ENCODE measurements at regions not wholly inside any gene's neighbourhood (a gene's known extent, or its start where the extent isn't known, plus 50 kb on each side); places are given as distances from the start of the nearest gene placed in this dataset.

DNA sequence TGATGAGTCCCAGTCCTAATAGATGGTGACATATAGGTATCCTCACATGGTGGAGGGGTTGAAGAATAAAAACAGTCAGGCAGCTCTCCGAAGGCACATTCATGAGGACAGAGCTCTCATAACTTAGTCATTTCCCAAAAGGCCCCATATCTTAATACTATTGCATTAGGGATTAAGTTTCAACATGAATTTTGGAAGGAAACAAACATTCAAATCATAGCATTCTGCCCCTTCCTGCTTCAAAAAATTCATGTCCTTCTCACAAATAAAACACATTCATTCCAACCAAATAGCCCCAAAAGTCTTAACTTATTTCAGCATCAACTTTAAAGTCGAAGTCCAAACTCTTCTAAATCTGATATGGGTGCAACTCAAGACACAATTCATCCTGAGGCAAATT lies 277.2 kb upstream of the NR4A3 start:
- TF ChIP-seq JUN (IDR thresholded peaks at IDR 0.05; ENCODE audit: low read depth, low read length) (no peak), YY1 (IDR thresholded peaks at IDR 0.05; ENCODE audit: low read depth, low read length) (no peak), POLR2A (IDR thresholded peaks at IDR 0.05; ENCODE audit: control extremely low read depth in 1 of 2, low read depth in 2 of 2, low read length in 2 of 2) (no peak), ZNF274 (IDR thresholded peaks at IDR 0.05; ENCODE audit: borderline replicate concordance, extremely low read depth, low read length) (no peak), EZH2 (IDR thresholded peaks at IDR 0.05; ENCODE audit: low read depth, low read length, severe bottlenecking) (no peak), FOSL1 (IDR thresholded peaks at IDR 0.05; ENCODE audit: insufficient read depth, low read depth, low read length) (no peak), POLR2AphosphoS5 (IDR thresholded peaks at IDR 0.05; ENCODE audit: low read depth, low read length) (no peak), CBX8 (IDR thresholded peaks at IDR 0.05; ENCODE audit: borderline replicate concordance, low read depth, low read length) (no peak), EP300 (IDR thresholded peaks at IDR 0.05; ENCODE audit: borderline replicate concordance in 1 of 2, low read depth in 2 of 2, low read length in 2 of 2) (no peak), GTF2F1 (IDR thresholded peaks at IDR 0.05; ENCODE audit: borderline replicate concordance, low read depth, low read length) (no peak), RAD21 (IDR thresholded peaks at IDR 0.05 in 1 of 2, conservative IDR thresholded peaks at IDR 0.05 in 1 of 2; ENCODE audit: low read depth in 2 of 2, low read length in 2 of 2) (no peak), NRF1 (IDR thresholded peaks at IDR 0.05; ENCODE audit: low read depth, low read length) (no peak), ASH2L (IDR thresholded peaks at IDR 0.05; ENCODE audit: low read length) (no peak)
- TF ChIP-seq, protein P1, sequence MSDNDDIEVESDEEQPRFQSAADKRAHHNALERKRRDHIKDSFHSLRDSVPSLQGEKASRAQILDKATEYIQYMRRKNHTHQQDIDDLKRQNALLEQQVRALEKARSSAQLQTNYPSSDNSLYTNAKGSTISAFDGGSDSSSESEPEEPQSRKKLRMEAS (IDR thresholded peaks at IDR 0.05) = no peak
